WTC11 (cell line): ENCODE measurements at regions not wholly inside any gene's neighbourhood (a gene's known extent, or its start where the extent isn't known, plus 50 kb on each side); places are given as distances from the start of the nearest gene placed in this dataset.
A peak's percentile ranks its signal among the peaks of the same experiment; 100 is the strongest.

Experiments
- ATAC-seq: fragments of 200-7000 bp; cut with Tn5 transposase; 2 replicates; pipeline ENCODE4 v1.10.0; 2021; ENCODE audit warnings: mild to moderate bottlenecking, moderate library complexity
- CTCF ChIA-PET: fragments of 300-600 bp; sonication (Branson Sonifier 250); formaldehyde crosslinking; loops from one replicate; lab custom pipeline; 2021; ENCODE audit warnings: antibody characterized with exemption; lab: Charles Lee
- POLR2A ChIA-PET: fragments of 350-600 bp; sonication (Branson Sonifier 250); formaldehyde crosslinking; loops from one replicate; lab custom pipeline; 2021; ENCODE audit warnings: antibody characterized with exemption; lab: Charles Lee
- DNase-seq: peaks from one replicate; pipeline ENCODE4 v3.0.0; 2021; ENCODE audit warnings: low spot score
- H3K27ac Mint-ChIP-seq: 2 replicates; pipeline ENCODE4 v1.8.0; 2021; ENCODE audit warnings: mixed read lengths
- H3K27me3 Mint-ChIP-seq: 2 replicates; pipeline ENCODE4 v1.8.0; 2021; ENCODE audit warnings: low read depth, mild to moderate bottlenecking, moderate library complexity, mixed read lengths
- H3K36me3 Mint-ChIP-seq: 2 replicates; pipeline ENCODE4 v1.8.0; 2021; ENCODE audit warnings: mixed read lengths
- H3K4me1 Mint-ChIP-seq: 2 replicates; pipeline ENCODE4 v1.8.0; 2022; ENCODE audit warnings: mixed read lengths
- H3K4me3 Mint-ChIP-seq: 2 replicates; pipeline ENCODE4 v1.8.0; 2021; ENCODE audit warnings: mild to moderate bottlenecking, moderate library complexity, mixed read lengths
- H3K9me3 Mint-ChIP-seq: 2 replicates; pipeline ENCODE4 v1.8.0; 2021; ENCODE audit warnings: mixed read lengths
- CBFB ChIP-seq: sonication (generic); formaldehyde crosslinking; IDR thresholded peaks from 2 replicates; pipeline ENCODE4 v1.8.1; 2022; ENCODE audit warnings: mild to moderate bottlenecking, low read depth, missing genetic modification reagents
- ETV6 ChIP-seq: sonication (generic); formaldehyde crosslinking; IDR thresholded peaks from 2 replicates; pipeline ENCODE4 v1.8.1; 2022; ENCODE audit warnings: mild to moderate bottlenecking, missing genetic modification reagents
- FOXK1 ChIP-seq: sonication (generic); formaldehyde crosslinking; IDR thresholded peaks from 2 replicates; pipeline ENCODE4 v1.8.0; 2022; ENCODE audit warnings: mild to moderate bottlenecking, moderate library complexity, missing genetic modification reagents
- GRHL2 ChIP-seq: fragments of 250-450 bp; sonication (Bioruptor Pico); IDR thresholded peaks from 2 replicates; pipeline ENCODE4 v1.8.0; 2022; ENCODE audit warnings: mild to moderate bottlenecking, moderate library complexity; ENCODE audit not compliant: insufficient replicate concordance, severe bottlenecking
- MYBL2 ChIP-seq: sonication (generic); formaldehyde crosslinking; IDR thresholded peaks from 2 replicates; pipeline ENCODE4 v1.8.1; 2023; ENCODE audit warnings: mild to moderate bottlenecking, moderate library complexity, missing genetic modification reagents
- RELA ChIP-seq: sonication (generic); formaldehyde crosslinking; IDR thresholded peaks from 2 replicates; pipeline ENCODE4 v1.8.1; 2022; ENCODE audit warnings: missing genetic modification reagents, mild to moderate bottlenecking, borderline replicate concordance
- TCF7 ChIP-seq: sonication (generic); formaldehyde crosslinking; IDR thresholded peaks from 2 replicates; pipeline ENCODE4 v1.8.0; 2022; ENCODE audit warnings: mild to moderate bottlenecking, low read depth, missing genetic modification reagents, moderate library complexity
- TEAD1 ChIP-seq: sonication (generic); formaldehyde crosslinking; IDR thresholded peaks from 2 replicates; pipeline ENCODE4 v1.8.0; 2022; ENCODE audit warnings: mild to moderate bottlenecking, missing genetic modification reagents
- ZNF121 ChIP-seq: sonication (generic); formaldehyde crosslinking; IDR thresholded peaks from 2 replicates; pipeline ENCODE4 v1.8.0; 2023; ENCODE audit warnings: missing genetic modification reagents
- ZNF232 ChIP-seq: sonication (generic); formaldehyde crosslinking; IDR thresholded peaks from 2 replicates; pipeline ENCODE4 v1.8.0; 2022; ENCODE audit warnings: mild to moderate bottlenecking, missing genetic modification reagents
- ZNF396 ChIP-seq: fragments of 250-450 bp; sonication (Bioruptor Pico); IDR thresholded peaks from 2 replicates; pipeline ENCODE4 v1.8.0; 2021; ENCODE audit warnings: mild to moderate bottlenecking, moderate library complexity, borderline replicate concordance
- ZNF416 ChIP-seq: fragments of 250-450 bp; sonication (Bioruptor Pico); IDR thresholded peaks from 2 replicates; pipeline ENCODE4 v1.9.0; 2021; ENCODE audit warnings: mild to moderate bottlenecking, inconsistent platforms
- TF ChIP-seq, protein P1 (sequence below): sonication (generic); formaldehyde crosslinking; IDR thresholded peaks from 2 replicates; pipeline ENCODE4 v1.8.1; 2023; ENCODE audit warnings: mild to moderate bottlenecking, missing genetic modification reagents, moderate library complexity
- TF ChIP-seq, protein P2 (sequence below): sonication (generic); formaldehyde crosslinking; IDR thresholded peaks from 2 replicates; pipeline ENCODE4 v1.8.0; 2022; ENCODE audit warnings: mild to moderate bottlenecking, missing genetic modification reagents
- TF ChIP-seq, protein P3 (sequence below): sonication (generic); formaldehyde crosslinking; IDR thresholded peaks from 2 replicates; pipeline ENCODE4 v1.8.1; 2022; ENCODE audit warnings: mild to moderate bottlenecking, moderate library complexity, missing genetic modification reagents
- TF ChIP-seq, protein P4 (sequence below): sonication (generic); formaldehyde crosslinking; conservative IDR thresholded peaks from 2 replicates; pipeline ENCODE4 v1.8.1; 2022; ENCODE audit warnings: mild to moderate bottlenecking, missing genetic modification reagents
- TF ChIP-seq, protein P5 (sequence below): sonication (generic); formaldehyde crosslinking; IDR thresholded peaks from 2 replicates; pipeline ENCODE4 v1.8.1; 2023; ENCODE audit warnings: mild to moderate bottlenecking, missing genetic modification reagents
- TF ChIP-seq, protein P6 (sequence below): sonication (generic); formaldehyde crosslinking; IDR thresholded peaks from 2 replicates; pipeline ENCODE4 v1.8.1; 2022; ENCODE audit warnings: missing genetic modification reagents, borderline replicate concordance
- TF ChIP-seq, protein P7 (sequence below): fragments of 250-450 bp; sonication (Bioruptor Pico); conservative IDR thresholded peaks from 2 replicates; pipeline ENCODE4 v1.9.0; 2021; ENCODE audit warnings: mild to moderate bottlenecking
- TF ChIP-seq, protein P8 (sequence below): sonication (generic); formaldehyde crosslinking; IDR thresholded peaks from 2 replicates; pipeline ENCODE4 v1.8.0; 2023; ENCODE audit warnings: mild to moderate bottlenecking, missing genetic modification reagents

DNA sequence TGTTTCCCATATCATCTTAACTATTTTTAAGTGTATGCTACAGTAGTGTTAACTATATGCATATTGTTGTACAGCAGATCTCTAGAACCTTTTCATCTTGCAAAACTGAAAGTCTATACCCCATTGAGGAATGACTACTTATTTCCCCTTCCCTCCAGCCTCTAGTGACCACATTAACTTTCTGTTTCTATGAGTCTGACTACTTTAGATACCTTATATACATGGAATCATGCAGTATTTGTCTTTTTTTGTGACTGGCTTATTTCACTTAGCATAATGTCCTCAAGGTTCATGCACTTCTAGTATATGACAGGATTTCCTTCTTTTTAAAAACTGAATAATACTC lies 96.5 kb upstream of the BTG3 start:
- H3K36me3 Mint-ChIP-seq: peaks cover 69% of the 10 kb centered on the region
- peaks cover 87% of the 10 kb centered on the region for H3K9me3 Mint-ChIP-seq
- POLR2A ChIA-PET: no interaction called here
- TF ChIP-seq TCF7 (CRISPR knock-in tag) (no peak), ETV6 (CRISPR knock-in tag) (no peak), MYBL2 (no peak)
- TF ChIP-seq, protein P1, sequence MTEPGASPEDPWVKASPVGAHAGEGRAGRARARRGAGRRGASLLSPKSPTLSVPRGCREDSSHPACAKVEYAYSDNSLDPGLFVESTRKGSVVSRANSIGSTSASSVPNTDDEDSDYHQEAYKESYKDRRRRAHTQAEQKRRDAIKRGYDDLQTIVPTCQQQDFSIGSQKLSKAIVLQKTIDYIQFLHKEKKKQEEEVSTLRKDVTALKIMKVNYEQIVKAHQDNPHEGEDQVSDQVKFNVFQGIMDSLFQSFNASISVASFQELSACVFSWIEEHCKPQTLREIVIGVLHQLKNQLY (CRISPR knock-in tag): no peak
- TF ChIP-seq, protein P2, sequence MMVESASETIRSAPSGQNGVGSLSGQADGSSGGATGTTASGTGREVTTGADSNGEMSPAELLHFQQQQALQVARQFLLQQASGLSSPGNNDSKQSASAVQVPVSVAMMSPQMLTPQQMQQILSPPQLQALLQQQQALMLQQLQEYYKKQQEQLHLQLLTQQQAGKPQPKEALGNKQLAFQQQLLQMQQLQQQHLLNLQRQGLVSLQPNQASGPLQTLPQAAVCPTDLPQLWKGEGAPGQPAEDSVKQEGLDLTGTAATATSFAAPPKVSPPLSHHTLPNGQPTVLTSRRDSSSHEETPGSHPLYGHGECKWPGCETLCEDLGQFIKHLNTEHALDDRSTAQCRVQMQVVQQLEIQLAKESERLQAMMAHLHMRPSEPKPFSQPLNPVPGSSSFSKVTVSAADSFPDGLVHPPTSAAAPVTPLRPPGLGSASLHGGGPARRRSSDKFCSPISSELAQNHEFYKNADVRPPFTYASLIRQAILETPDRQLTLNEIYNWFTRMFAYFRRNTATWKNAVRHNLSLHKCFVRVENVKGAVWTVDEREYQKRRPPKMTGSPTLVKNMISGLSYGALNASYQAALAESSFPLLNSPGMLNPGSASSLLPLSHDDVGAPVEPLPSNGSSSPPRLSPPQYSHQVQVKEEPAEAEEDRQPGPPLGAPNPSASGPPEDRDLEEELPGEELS (CRISPR knock-in tag): no peak
- TF ChIP-seq, protein P3, sequence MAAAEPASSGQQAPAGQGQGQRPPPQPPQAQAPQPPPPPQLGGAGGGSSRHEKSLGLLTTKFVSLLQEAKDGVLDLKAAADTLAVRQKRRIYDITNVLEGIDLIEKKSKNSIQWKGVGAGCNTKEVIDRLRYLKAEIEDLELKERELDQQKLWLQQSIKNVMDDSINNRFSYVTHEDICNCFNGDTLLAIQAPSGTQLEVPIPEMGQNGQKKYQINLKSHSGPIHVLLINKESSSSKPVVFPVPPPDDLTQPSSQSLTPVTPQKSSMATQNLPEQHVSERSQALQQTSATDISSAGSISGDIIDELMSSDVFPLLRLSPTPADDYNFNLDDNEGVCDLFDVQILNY (CRISPR knock-in tag): no peak
- TF ChIP-seq, protein P4, sequence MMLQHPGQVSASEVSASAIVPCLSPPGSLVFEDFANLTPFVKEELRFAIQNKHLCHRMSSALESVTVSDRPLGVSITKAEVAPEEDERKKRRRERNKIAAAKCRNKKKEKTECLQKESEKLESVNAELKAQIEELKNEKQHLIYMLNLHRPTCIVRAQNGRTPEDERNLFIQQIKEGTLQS (CRISPR knock-in tag): no peak
- DNase-seq (no peak), ATAC-seq (no peak)
- H3K27me3 Mint-ChIP-seq: peaks cover 3% of the 10 kb centered on the region; the same call in 1 of the 2 replicates
- no peaks in the 10 kb centered on the region for H3K4me1 Mint-ChIP-seq
- no peak overlapping the region for H3K4me3 Mint-ChIP-seq
- CTCF ChIA-PET: no interaction called here
- no peak overlapping the region for H3K27ac Mint-ChIP-seq

DNA sequence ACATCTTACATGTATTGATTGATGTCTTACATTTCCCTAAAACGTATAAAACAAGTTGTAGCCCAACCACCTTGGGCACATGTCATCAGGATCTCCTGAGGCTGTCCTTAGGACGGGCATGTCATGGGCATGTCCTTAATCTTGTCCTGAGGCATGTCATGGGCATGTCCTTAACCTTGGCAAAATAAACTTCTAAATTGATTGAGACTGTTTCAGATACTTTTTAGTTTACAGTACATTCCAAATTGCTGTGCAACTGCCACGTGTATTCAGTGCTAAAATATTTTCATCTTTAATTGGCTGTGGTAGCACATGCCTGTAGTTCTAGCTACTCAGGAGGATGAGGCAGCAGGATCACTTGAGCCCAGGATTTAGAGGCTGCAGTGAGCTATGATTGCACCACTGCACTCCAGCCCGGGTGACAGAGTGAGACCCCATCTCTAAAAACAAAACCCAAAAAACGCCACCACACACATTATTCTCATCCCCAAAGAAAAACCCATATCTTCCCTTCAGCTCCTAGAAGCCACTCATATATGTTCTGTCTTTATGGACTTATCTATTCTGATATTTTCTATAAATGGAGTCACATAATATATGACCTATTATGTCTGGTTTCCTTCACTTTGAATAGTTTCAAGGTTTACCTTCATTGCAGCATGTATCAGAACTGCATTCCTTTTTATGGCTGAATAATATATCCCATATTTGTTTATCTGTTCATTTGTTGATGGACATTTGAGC lies 96.0 kb upstream of the BTG3 start:
- Mint-ChIP-seq H3K36me3 (peaks cover 68% of the 10 kb centered on the region), H3K4me3 (no peak overlapping the region), H3K4me1 (no peaks in the 10 kb centered on the region), H3K9me3 (peaks cover 85% of the 10 kb centered on the region), H3K27ac (peak overlapping the region; percentile 2; the same call in 1 of the 2 replicates), H3K27me3 (peaks cover 3% of the 10 kb centered on the region; the same call in 1 of the 2 replicates)
- ChIA-PET POLR2A (no interaction called here), CTCF (no interaction called here)
- ATAC-seq (no peak), DNase-seq (no peak)
- TF ChIP-seq ZNF121 (CRISPR knock-in tag): no peak
- no peak for TF ChIP-seq ZNF396 (CRISPR knock-in tag)
- TF ChIP-seq, protein P5, sequence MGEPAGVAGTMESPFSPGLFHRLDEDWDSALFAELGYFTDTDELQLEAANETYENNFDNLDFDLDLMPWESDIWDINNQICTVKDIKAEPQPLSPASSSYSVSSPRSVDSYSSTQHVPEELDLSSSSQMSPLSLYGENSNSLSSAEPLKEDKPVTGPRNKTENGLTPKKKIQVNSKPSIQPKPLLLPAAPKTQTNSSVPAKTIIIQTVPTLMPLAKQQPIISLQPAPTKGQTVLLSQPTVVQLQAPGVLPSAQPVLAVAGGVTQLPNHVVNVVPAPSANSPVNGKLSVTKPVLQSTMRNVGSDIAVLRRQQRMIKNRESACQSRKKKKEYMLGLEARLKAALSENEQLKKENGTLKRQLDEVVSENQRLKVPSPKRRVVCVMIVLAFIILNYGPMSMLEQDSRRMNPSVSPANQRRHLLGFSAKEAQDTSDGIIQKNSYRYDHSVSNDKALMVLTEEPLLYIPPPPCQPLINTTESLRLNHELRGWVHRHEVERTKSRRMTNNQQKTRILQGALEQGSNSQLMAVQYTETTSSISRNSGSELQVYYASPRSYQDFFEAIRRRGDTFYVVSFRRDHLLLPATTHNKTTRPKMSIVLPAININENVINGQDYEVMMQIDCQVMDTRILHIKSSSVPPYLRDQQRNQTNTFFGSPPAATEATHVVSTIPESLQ (CRISPR knock-in tag): no peak
- TF ChIP-seq, protein P6, sequence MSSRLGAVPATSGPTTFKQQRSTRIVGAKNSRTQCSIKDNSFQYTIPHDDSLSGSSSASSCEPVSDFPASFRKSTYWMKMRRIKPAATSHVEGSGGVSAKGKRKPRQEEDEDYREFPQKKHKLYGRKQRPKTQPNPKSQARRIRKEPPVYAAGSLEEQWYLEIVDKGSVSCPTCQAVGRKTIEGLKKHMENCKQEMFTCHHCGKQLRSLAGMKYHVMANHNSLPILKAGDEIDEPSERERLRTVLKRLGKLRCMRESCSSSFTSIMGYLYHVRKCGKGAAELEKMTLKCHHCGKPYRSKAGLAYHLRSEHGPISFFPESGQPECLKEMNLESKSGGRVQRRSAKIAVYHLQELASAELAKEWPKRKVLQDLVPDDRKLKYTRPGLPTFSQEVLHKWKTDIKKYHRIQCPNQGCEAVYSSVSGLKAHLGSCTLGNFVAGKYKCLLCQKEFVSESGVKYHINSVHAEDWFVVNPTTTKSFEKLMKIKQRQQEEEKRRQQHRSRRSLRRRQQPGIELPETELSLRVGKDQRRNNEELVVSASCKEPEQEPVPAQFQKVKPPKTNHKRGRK (CRISPR knock-in tag): no peak
- TF ChIP-seq RELA: no peak
- TF ChIP-seq ZNF416 (CRISPR knock-in tag): no peak
- TF ChIP-seq, protein P7, sequence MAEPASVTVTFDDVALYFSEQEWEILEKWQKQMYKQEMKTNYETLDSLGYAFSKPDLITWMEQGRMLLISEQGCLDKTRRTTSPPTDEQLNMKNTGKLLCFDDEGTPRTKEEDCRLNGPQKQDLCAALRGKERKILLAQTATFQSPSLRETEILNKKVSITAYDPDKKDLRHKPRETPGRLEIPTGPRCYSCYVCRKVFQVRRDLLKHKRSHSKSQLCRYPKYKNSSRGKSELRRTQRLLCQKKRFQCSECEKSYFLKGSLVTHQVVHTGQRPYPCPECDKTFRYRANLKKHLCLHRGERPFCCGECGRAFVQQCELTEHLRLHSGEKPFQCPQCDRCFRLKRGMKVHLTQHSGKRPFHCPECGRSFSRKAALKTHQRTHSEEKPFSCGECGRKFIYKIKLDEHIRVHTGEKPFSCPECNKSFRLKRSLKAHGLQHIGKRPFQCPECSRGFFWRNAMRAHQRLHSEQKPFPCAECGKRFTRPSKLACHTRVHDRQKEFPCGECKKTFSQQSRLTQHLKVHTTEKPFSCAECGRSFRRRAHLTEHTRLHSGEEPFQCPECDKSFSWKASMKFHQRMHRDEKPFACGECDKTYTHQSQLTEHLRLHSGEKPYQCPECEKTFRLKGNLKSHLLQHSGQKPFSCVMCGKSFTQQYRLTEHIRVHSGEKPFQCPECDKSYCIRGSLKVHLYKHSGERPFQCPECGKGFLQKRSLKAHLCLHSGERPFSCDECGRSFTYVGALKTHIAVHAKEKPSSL (CRISPR knock-in tag): no peak
- TF ChIP-seq FOXK1 (CRISPR knock-in tag): no peak
- no peak for TF ChIP-seq TEAD1 (CRISPR knock-in tag)
- no peak for TF ChIP-seq GRHL2 (CRISPR knock-in tag)
- no peak for TF ChIP-seq ZNF232 (CRISPR knock-in tag)
- no peak for TF ChIP-seq MYBL2
- TF ChIP-seq CBFB (CRISPR knock-in tag): no peak
- TF ChIP-seq, protein P8, sequence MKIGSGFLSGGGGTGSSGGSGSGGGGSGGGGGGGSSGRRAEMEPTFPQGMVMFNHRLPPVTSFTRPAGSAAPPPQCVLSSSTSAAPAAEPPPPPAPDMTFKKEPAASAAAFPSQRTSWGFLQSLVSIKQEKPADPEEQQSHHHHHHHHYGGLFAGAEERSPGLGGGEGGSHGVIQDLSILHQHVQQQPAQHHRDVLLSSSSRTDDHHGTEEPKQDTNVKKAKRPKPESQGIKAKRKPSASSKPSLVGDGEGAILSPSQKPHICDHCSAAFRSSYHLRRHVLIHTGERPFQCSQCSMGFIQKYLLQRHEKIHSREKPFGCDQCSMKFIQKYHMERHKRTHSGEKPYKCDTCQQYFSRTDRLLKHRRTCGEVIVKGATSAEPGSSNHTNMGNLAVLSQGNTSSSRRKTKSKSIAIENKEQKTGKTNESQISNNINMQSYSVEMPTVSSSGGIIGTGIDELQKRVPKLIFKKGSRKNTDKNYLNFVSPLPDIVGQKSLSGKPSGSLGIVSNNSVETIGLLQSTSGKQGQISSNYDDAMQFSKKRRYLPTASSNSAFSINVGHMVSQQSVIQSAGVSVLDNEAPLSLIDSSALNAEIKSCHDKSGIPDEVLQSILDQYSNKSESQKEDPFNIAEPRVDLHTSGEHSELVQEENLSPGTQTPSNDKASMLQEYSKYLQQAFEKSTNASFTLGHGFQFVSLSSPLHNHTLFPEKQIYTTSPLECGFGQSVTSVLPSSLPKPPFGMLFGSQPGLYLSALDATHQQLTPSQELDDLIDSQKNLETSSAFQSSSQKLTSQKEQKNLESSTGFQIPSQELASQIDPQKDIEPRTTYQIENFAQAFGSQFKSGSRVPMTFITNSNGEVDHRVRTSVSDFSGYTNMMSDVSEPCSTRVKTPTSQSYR (CRISPR knock-in tag): no peak
